Myocyte (in vitro differentiated cells): ENCODE measurements at regions not wholly inside any gene's neighbourhood (a gene's known extent, or its start where the extent isn't known, plus 50 kb on each side); places are given as distances from the start of the nearest gene placed in this dataset.
"Not testable (repeated sequence)": the region's sequence is repeated elsewhere in the genome, so short reads cannot be mapped to it uniquely, and the experiment has no call there.

Experiments used
- DNase-seq: peaks from one replicate; pipeline ENCODE4 v3.0.0-alpha.2; 2012; ENCODE audit warnings: low read depth

DNA sequence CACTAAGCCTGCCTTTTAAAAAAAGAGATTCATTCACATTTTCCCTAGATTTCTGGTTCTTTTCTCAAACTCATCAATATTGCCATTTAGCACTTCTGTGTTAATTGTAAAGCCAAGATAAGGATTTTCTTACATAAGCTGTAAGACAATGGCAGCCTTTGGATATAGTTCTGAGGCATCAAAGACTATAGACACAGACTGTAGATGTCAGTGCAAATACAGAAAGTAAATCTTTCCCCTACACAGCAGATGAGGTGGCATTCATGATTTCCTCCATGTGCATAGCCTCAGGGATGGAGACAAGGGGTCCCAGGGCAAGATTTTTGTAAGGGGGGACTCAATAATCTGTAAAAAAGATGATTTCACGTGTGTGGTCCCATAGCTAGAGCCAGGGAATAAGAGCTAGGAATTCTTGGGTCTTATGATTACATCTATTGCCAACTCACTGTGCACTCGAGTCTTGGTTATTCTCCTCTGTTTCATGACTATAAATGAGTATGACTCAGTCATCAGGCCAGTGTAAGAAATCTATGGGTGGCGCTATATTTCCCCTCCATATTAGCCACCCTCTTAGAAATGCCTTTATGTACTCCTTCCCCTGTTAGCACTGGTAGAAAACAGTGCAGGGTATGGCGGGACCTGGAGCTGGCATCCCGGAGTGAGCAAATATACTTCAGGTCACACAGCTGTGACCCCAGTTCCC lies 207.5 kb downstream of the EXOC5 start:
- no peak for DNase-seq

DNA sequence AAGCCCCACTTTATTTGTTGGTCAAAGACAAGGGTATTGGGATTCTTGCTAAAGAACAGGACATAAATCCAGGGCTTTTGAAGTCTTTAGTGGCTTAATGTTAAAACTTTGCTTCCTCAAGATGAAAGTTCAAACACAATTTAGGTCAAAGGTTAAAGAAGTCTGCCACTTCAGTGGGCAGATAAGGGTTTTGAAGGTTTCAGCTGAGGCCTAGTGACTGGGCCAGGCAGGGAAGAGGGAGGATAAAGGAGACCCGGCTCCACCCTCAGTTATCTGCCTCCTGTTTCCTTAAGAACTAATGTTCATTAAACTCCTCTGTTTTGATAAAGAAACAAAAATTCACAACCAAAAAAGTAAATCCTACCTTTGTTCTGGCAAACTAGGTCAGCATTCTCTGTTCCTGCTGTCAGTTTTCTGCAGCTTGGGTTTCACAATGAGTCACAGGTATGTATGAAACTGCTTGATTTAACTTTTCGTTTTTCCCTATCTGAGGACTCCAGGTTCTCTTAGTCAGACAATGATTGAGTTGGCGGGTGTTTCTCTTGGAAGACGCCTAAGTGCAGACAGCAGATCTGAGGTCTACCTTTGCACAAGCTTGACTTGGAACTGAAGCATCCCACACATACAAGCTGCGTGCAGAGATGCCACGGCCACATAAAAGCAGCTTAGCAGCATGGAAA lies 208.3 kb downstream of the EXOC5 start:
- no peak for DNase-seq

DNA sequence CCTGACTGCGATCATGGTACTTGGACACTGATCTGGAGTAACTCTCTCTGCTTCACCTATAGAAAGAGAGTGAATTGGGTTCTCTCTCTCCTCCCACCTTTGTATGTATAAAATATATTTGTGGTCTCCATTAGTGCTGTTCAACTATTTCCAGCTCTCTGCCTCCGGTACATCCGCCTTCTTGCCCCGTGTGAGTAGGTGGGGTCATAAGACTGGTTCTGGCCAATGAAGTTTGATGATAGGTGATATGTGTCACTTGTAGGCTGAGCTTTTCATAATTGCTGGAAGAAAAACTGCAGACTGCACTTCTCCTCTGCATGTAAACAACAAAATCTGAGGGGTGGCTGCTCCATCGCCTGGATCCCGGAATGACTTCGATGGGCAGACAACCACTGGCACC lies 210.4 kb downstream of the EXOC5 start:
- DNase-seq: no peak

DNA sequence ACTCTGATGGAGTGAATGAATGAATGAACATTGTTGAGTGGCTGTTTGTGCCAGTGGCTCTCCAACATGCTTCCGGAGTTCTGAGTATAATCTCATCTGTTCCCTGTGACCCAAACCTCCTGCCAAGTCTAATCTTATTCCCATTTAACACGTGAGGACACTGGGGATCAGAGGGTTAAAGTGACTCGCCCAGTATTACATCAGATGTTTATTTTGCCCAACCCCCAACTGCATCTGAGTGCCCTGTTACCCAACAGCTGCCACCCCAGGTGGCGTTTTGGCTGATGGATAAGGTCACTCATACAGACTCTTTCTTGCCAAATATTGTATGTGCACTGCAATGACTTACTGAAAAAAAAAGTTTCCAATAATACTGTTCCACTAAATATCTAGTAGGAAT lies 210.9 kb downstream of the EXOC5 start:
- DNase-seq: peak; percentile 4

DNA sequence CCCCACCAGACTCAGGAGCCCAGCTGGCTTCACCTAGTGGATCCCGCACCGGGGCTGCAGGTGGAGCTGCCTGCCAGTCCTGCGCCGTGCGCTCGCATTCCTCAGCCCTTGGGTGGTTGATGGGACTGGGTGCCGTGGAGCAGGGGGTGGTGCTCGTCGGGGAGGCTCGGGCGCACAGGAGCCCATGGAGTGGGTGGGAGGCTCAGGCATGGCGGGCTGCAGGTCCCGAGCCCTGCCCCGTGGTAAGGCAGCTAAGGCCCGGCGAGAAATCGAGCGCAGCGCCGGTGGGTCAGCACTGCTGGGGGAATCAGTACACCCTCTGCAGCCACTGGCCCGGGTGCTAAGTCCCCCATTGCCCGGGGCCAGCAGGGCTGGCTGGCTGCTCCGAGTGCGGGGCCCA lies 212.2 kb downstream of the EXOC5 start:
- DNase-seq: not testable (repeated sequence)

DNA sequence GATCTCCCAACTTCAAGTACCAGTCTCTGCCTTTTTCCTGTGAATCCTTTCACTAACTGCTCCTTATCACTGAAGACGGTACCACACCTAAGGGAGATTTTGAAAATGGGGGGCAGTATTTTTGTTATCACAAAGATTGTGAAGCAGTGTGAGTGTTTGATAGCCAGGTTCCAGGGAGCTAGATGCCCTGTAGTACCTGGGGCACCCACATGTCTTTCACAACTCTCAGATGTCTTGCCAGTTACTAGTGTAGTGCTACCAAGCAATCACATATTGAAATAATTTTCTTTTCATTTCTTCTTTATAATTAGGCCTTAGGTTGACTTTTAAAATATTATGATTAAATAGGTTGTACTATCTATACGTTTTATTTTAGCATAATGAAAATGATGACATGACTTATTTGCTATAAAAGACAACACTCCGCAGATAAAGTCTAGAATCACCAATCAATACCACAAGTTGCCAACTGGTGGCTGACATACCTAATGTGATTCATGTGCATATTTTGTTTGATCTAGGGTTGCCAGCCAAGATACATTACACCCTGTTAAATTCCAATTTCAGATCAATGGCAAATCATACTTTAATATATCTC lies 215.9 kb downstream of the EXOC5 start:
- DNase-seq: no peak

DNA sequence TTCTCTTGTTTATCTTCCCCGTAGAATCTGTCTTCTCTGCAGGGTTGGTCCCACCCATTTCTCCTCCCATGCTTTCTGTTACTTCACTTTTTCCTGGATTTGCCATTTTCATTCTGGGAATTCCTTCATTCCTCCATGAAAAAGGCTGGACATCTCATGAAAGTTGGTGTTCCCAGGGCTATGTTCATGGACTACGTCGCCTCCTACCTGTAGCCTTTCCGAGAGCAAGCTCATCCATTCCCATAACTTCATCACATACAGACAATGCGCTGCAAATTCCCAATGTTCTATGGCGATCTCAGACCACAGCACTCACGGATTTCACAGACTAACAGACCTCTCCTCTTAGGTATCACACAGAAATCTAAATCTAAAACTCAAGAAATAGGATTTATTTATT lies 217.1 kb downstream of the EXOC5 start:
- DNase-seq: no peak

DNA sequence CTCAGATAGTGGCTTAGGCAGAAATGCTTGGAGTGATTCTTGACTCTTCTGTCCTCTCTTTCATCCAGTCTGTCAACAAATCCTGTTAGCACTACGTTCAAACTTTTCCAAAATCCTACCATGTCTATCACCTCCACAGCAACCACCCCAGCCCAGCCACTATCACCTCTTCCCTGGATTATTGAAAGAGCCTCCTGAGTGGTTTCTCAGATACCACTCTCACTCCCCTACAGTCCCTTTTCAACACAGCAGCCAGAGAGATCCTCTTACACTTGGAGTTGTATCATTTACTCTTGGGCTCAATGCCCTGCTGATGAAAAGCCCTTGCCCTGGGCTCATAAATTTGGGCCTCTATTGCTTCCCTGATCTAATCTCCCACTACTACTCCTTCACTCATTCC lies 218.9 kb downstream of the EXOC5 start:
- no peak for DNase-seq

DNA sequence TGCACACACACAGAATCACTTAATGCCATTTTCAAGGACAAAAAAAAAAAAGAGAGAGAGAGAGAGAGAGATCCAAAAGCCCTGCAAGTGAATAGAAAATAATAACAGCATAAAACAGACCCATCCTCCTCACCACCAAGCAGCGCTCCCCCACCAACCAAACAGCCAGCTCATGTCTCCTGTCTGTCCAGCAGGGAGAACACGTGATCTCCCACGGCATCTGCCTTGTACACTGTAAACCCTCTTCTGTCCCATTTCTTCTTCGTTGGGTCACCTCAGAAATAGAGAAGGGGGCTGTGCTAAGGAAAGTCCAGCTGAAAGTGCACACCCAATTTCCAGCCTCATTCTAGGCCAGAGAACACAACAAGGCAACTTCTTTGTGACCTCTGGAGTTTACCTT lies 222.5 kb downstream of the EXOC5 start:
- DNase-seq: no peak

DNA sequence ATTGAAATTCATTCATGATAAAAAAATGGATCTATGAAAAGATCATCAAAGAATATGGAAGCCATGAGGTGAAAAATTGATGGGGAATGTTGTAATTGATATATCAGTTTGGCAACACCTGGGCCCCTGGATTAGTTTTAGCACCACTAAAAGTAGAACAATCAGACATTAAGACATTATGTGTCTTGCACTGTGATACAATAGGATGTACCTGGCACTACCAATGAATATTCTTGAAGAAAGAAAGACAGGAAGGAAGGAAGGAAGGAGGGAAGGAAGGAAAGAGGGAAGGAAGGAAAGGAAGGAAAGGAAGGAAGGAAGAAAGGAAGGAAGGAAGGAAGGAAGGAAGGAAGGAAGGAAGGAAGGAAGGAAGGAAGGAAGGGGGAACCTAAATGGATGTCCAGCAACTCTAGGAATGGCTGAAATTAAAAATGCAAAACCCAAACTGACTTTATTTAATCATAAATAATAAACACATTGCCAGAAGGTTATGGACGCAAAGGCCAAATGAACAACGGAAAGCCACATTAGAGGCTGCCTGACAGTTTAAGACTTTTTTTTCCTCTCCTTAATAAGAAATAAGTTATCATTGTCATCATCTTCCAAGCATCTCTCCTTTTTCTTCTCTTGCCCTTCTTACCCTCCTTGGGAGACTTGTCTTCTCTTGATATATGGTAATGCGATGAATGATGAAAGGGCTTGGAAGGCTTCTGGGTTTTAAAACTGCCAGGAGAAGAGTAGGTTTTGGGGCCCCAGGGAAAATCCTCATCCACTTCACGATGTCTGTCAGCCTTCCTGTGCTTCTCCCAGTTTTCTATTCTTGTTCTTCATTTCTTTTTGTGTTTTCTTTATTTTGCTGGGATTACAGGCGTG lies 224.4 kb downstream of the EXOC5 start:
- not testable (repeated sequence) for DNase-seq

DNA sequence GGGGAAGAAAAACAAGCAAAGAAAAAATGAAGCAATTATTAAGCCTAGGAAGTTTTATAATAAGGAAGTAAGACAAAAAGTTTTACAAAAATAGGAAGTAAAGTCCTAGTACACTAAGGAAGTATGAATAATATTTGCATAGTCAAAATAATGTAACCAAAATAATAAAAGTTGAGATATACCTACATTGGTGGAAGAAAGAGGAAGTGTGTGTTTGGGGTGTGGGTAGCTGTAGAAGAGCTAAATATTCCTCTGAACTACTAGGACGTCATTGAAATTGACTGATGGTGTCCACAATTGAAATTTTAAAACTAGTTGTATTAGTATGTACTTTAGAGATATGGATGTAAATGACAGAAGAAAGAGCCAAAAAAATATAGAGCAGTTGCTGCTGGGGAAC lies 228.4 kb upstream of the OTX2 start:
- no peak for DNase-seq

DNA sequence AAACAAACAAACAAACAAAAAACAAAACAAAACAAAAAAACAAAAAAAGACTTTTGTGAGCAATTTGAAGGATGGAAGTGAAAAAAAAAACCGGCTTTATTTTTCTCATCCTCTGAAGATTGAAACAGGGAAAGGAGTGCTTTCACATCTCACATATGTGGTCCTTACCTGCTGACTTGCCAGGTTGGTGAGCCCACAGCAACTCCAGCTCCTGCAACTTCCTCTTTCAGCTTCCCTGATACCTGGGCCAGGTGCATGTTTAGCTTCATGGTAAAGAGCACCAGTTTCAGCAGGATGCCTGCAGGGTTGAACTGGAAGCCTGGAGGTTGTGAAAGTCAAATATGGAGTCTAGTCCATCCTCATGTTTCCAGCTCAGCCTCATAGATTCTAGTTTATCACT lies 221.2 kb upstream of the OTX2 start:
- no peak for DNase-seq

DNA sequence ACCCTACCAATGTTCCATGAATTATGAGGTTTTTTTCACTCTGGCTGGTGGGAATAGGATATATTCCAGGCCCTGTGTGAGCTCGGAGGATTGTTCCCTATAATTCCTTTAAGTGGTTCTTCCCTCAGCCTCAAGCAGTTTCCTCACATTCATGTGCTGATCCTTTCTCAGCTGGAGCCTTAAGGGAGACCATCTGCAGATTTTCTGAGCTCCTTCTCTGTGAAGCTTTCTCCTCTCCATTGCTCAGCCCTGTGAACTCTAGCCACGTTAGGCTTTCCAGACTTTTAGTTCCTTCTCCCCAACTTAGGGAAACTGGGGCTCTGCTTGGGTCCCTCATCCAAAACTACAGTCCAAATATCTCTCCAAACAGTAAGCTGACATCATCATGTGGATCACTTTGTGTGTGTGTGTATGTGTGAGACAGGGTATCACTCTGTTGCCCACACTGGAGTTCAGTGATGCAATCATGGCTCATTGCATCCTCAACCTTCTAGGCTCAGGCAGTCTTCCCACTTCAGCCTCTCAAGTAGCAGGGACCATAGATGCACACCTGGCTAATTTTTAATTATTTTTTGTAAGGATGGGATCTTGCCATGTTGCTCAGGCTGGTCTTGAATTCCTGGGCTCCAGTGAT lies 219.5 kb upstream of the OTX2 start:
- no peak for DNase-seq

DNA sequence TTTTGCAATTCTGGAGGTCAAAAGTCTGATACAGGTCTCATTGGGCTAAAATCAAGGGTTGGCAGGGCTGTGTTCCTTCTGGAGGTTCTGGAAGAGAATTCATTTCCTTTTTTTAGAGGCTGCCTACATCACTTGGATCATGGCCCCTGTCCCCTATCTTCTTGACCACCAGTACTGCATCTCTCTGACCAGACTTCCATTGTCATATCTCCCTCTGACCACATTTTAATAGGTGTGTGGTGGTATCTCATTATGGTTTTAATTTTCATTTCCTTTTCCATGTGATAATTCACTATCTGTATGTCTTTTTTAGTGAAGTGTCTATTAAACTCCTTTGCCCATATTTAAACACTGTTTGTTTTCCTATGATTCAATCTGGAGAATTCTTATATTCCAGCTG lies 215.2 kb upstream of the OTX2 start:
- DNase-seq: no peak

DNA sequence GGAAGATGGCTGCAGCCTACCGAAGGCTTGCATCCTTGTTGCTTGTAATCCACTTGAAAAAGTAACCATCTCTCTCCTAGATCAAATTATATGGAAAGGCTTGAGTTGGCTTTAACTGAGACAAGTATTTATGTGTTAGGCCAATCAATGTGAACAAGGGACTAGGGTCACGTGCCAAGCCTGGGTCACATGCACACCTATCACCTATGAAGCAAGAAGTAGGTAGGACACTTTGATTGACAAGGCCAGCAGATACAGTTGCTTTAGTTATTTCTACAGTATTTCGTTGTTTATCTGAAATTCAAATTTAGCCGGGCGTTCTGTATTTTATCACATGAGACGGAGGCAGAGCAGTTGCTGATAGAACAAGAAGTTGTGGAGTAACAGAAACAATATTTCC lies 212.3 kb upstream of the OTX2 start:
- no peak for DNase-seq

DNA sequence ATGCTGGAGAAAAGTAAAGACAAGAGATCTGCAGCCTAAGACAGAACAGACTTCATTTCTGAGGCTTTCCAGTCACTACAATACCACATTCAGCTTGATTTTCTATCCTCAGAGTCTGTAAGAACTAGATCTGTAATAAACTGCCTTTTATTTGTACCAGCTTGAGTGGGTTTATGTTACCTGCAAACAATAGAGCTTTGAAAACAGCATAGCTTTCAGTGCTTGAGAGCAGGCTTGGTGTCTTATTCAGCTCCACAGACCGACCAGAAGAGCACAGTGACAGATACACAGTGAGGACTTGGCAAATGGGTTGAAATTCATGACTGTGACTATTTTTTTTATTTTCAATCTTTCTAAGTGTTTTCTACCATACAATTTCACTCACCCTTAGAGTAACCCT lies 207.8 kb upstream of the OTX2 start:
- no peak for DNase-seq

DNA sequence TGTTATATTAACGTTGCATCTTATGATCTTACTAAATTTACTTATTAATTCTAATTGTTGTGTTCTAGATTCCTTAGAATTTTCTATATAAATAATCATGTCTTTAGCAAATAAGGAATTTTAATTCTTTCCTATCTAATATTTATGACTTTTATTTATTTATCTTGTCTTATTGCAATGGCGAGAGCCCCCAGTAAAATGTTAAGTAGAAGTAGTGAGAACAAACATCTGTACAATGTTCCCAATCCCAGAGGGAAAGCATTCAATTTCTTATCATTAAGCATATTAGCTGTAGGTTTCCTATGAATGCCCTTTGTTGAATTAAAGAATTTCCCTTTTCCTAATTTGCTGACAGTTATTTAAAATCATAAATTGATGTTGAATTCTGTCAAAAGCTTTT lies 203.7 kb upstream of the OTX2 start:
- DNase-seq: no peak

DNA sequence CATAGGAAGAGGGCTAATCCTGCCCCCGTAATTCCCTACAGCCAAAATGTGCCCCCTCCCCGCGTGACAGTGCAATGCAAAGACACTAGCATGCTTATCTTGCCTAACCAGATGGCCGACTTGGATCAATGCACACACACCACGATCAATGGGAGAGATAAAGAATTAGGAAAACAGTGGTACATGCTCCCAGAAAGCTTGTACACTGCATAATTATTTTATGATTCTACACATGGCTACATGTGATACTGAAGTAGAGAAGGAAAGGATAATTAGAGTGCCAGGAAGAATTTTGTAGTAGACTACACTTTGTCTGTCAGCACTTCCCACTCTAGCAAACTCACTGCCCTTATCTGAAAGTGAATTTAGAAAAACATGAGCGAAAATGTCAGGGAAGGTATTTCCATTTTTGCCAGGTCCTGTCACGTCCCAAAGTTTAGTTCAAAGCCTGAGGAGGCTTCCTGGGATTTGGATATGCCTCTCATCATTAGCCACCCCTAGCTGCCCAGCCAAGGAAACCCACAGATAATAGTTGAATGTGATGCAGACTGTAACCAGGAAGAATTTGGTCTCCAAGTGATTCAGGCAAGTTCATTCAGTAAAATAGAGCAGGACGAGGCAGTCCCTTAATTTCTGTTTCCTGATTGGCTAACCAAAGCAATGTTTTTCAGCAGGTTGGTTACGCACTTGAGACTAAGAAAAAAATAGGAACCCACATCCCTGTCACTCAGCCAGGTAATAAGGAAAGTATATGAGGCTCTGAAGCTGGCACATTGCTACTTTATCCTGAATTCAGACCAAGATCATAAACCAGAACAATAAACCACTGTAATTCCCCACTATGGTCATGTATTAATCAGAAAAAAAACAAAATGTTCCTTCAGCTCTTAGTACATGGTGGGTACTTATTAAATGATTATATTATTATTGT lies 199.6 kb upstream of the OTX2 start:
- DNase-seq: no peak

DNA sequence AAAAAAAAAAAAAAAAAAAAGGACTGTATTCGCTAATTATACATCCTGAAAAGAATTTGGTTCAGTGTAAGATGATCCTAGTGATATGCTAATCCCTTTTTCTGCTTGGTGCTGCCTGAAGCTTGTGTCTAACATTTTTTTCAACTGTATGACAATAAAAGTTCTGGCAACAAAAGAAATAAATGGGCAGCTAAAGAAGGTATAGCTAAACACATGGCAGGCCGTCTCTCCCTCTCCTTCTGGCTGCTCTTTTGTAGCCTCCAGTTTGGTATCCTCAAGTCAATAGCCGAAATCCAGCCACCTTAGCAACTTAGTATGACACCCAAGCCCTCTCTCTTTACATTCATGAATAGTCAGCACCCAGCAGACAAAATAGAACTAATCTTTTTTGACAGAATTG lies 198.3 kb upstream of the OTX2 start:
- DNase-seq: no peak

DNA sequence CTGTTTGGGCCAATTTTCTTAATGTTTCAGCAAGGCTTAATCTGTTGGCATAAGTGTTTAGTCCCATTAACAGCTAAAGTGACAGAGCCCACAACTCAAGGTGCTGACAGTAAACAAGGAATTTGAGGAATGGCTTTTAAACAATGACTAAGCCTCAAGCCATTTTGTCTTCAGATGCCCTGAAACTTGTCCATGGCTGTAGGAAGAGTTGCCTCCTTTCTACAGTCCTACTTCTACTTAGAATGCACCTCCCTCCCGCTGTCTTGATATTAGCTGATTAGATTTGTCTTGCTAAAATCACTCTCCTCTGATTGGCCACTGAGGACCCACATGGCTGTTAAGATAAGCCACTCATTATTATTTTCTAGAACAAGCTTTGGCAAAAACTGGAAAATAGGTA lies 188.4 kb upstream of the OTX2 start:
- DNase-seq: no peak
